RWPE1 (cell line): ENCODE measurements at regions not wholly inside any gene's neighbourhood (a gene's known extent, or its start where the extent isn't known, plus 50 kb on each side); places are given as distances from the start of the nearest gene placed in this dataset.

Source experiments
- CTCF ChIA-PET: fragments of 350-600 bp; sonication (Branson Sonifier 250); formaldehyde crosslinking; extraction: SDS; loops from one replicate; lab custom pipeline; 2021; lab: Yijun Ruan, JAX
- POLR2A ChIA-PET: fragments of 400-600 bp; formaldehyde crosslinking; extraction: SDS; loops from one replicate; lab custom pipeline; 2020; ENCODE audit warnings: antibody characterized with exemption; ENCODE audit not compliant: low non-redundant PET; lab: Yijun Ruan, JAX
- DNase-seq: peaks from one replicate; pipeline ENCODE4 v3.0.0; 2012; ENCODE audit warnings: low spot score
- H3K27ac ChIP-seq: fragments of 450-650 bp; 2 replicates; pipeline ENCODE4 v1.5.1; 2017
- CTCF ChIP-seq: fragments of 450-650 bp; conservative IDR thresholded peaks from 2 replicates; pipeline ENCODE4 v1.5.1; 2017; ENCODE audit warnings: low read depth, mild to moderate bottlenecking

- POLR2A ChIA-PET: no interaction called here
- CTCF ChIA-PET: interaction anchor here (0.6 kb wide), 1 partner anchor 83 kb away, joined by 3 read pairs; no protein-coding TSS in a partner anchor
- H3K27ac ChIP-seq: no peak overlapping the region
- TF ChIP-seq CTCF: no peak
- no peak for DNase-seq
These were observed 61.4 kb upstream of the GAS1 start for GRCh38 chr9:87008667-87009066.

GRCh38 chr9:87010626-87011025 lies 63.3 kb upstream of the GAS1 start:
- POLR2A ChIA-PET: no interaction called here
- DNase-seq: no peak
- TF ChIP-seq CTCF: no peak
- CTCF ChIA-PET: no interaction called here
- no peak overlapping the region for H3K27ac ChIP-seq

GRCh38 chr9:87011551-87011950 lies 64.2 kb upstream of the GAS1 start:
- ChIA-PET POLR2A (no interaction called here), CTCF (no interaction called here)
- no peak for DNase-seq
- TF ChIP-seq CTCF: no peak
- no peak overlapping the region for H3K27ac ChIP-seq

GRCh38 chr9:87013490-87013889 lies 66.2 kb upstream of the GAS1 start:
- POLR2A ChIA-PET: no interaction called here
- TF ChIP-seq CTCF: no peak
- no peak for DNase-seq
- CTCF ChIA-PET: no interaction called here
- no peak overlapping the region for H3K27ac ChIP-seq

- POLR2A ChIA-PET: no interaction called here
- TF ChIP-seq CTCF: no peak
- CTCF ChIA-PET: interaction anchor here (0.8 kb wide), 1 partner anchor 67 kb away, joined by 3 read pairs; no protein-coding TSS in a partner anchor
- H3K27ac ChIP-seq: no peak overlapping the region
- DNase-seq: no peak
These were observed 67.1 kb upstream of the GAS1 start for GRCh38 chr9:87014436-87014835.

GRCh38 chr9:87016681-87017080 lies 69.4 kb upstream of the GAS1 start:
- POLR2A ChIA-PET: no interaction called here
- no peak for DNase-seq
- no peak for TF ChIP-seq CTCF
- no peak overlapping the region for H3K27ac ChIP-seq
- CTCF ChIA-PET: interaction anchor here (0.6 kb wide), 1 partner anchor 70 kb away, joined by 3 read pairs; no protein-coding TSS in a partner anchor
